Mesenchymal stem cell (in vitro differentiated cells and primary cell): ENCODE measurements at regions not wholly inside any gene's neighbourhood (a gene's known extent, or its start where the extent isn't known, plus 50 kb on each side); places are given as distances from the start of the nearest gene placed in this dataset.
A peak's percentile ranks its signal among the peaks of the same experiment; 100 is the strongest.

Experiments
- DNase-seq: peaks from one replicate; pipeline ENCODE4 v3.0.0-alpha.2; 2013
- H2AFZ ChIP-seq: one replicate; pipeline ENCODE4 v1.6.1; 2013; ENCODE audit warnings: low read depth, mild to moderate bottlenecking, control low read depth, inconsistent platforms, low read length, moderate library complexity
- H2AK5ac ChIP-seq: 2 replicates; pipeline ENCODE4 v1.6.1; 2013; ENCODE audit warnings: low read length, moderate library complexity, mild to moderate bottlenecking, inconsistent platforms; ENCODE audit not compliant: severe bottlenecking
- H2BK120ac ChIP-seq: one replicate; pipeline ENCODE4 v1.6.1; 2013; ENCODE audit warnings: low read depth, mild to moderate bottlenecking, inconsistent platforms, low read length, moderate library complexity
- H2BK12ac ChIP-seq, 2 experiments: one replicate each; pipeline ENCODE4 v1.6.1; 2013; ENCODE audit warnings: inconsistent platforms in 2 of 2, low read length in 2 of 2, mild to moderate bottlenecking in 2 of 2, moderate library complexity in 2 of 2, control low read depth in 1 of 2
- H2BK15ac ChIP-seq: one replicate; pipeline ENCODE4 v1.6.1; 2013; ENCODE audit warnings: mild to moderate bottlenecking, low read depth, inconsistent platforms; ENCODE audit not compliant: poor library complexity, severe bottlenecking
- H2BK5ac ChIP-seq: 2 replicates; pipeline ENCODE4 v1.6.1; 2013; ENCODE audit warnings: low read depth, mild to moderate bottlenecking, low read length, control low read depth, inconsistent platforms; ENCODE audit not compliant: poor library complexity, severe bottlenecking
- H3K14ac ChIP-seq, 2 experiments: one replicate each; pipeline ENCODE4 v1.6.1; 2013; ENCODE audit warnings: inconsistent platforms in 2 of 2, low read length in 2 of 2, control low read depth in 1 of 2, mild to moderate bottlenecking in 1 of 2, moderate library complexity in 1 of 2
- H3K18ac ChIP-seq, 2 experiments: one replicate each; pipeline ENCODE4 v1.6.1; 2013; ENCODE audit warnings: inconsistent platforms in 2 of 2, low read length in 2 of 2, control low read depth in 1 of 2, low read depth in 1 of 2, mild to moderate bottlenecking in 1 of 2
- H3K23ac ChIP-seq, 2 experiments: one replicate each; pipeline ENCODE4 v1.6.1; 2013; ENCODE audit warnings: inconsistent platforms in 2 of 2, low read length in 2 of 2, mild to moderate bottlenecking in 2 of 2, moderate library complexity in 2 of 2, control low read depth in 1 of 2
- H3K27ac ChIP-seq: 2 replicates; pipeline ENCODE4 v1.5.1; 2013; ENCODE audit warnings: mild to moderate bottlenecking, moderate library complexity, low read length, control low read depth, inconsistent platforms; ENCODE audit not compliant: poor library complexity, severe bottlenecking
- H3K27me3 ChIP-seq, 2 experiments: 2 replicates each; pipeline versions ENCODE4 v1.6.1 to v1.7.0; 2013; ENCODE audit warnings: low read length in 2 of 2, mild to moderate bottlenecking in 2 of 2, moderate library complexity in 2 of 2, control low read depth in 1 of 2, inconsistent platforms in 1 of 2; ENCODE audit not compliant: control insufficient read depth in 1 of 2, insufficient read depth in 1 of 2
- H3K36me3 ChIP-seq, 2 experiments: 2 replicates each; pipeline versions ENCODE4 v1.6.1 to v1.7.0; 2013; ENCODE audit warnings: low read length in 2 of 2, control low read depth in 1 of 2, inconsistent platforms in 1 of 2, low read depth in 1 of 2, mild to moderate bottlenecking in 1 of 2; ENCODE audit not compliant: insufficient read depth in 2 of 2, control insufficient read depth in 1 of 2
- H3K4ac ChIP-seq, 2 experiments: one replicate each; pipeline ENCODE4 v1.6.1; 2013; ENCODE audit warnings: inconsistent platforms in 2 of 2, low read length in 2 of 2, mild to moderate bottlenecking in 2 of 2, moderate library complexity in 2 of 2, control low read depth in 1 of 2, low read depth in 1 of 2
- H3K4me1 ChIP-seq: 2 replicates; pipeline ENCODE4 v1.6.1; 2013; ENCODE audit warnings: low read depth, low read length, control low read depth; ENCODE audit not compliant: control insufficient read depth, insufficient read depth
- H3K4me2 ChIP-seq: 2 replicates; pipeline ENCODE4 v1.6.1; 2013; ENCODE audit warnings: low read length, mild to moderate bottlenecking, inconsistent platforms; ENCODE audit not compliant: poor library complexity, severe bottlenecking
- H3K4me3 ChIP-seq, 2 experiments: 2 replicates each; pipeline versions ENCODE4 v1.5.1 to v1.7.0; 2013; ENCODE audit warnings: low read length in 2 of 2, mild to moderate bottlenecking in 2 of 2, control low read depth in 1 of 2, low read depth in 1 of 2; ENCODE audit not compliant: insufficient read depth in 1 of 2
- H3K79me1 ChIP-seq: replicated peaks from 2 replicates; pipeline ENCODE4 v1.6.1; 2013; ENCODE audit warnings: mild to moderate bottlenecking, control low read depth, low read length, inconsistent platforms; ENCODE audit not compliant: poor library complexity, severe bottlenecking
- H3K9ac ChIP-seq: 2 replicates; pipeline ENCODE4 v1.7.0; 2013; ENCODE audit warnings: mild to moderate bottlenecking, low read length, moderate library complexity
- H3K9me3 ChIP-seq: 2 replicates; pipeline ENCODE4 v1.7.0; 2013; ENCODE audit warnings: mild to moderate bottlenecking, low read length; ENCODE audit not compliant: control insufficient read depth
- H4K8ac ChIP-seq: one replicate; pipeline ENCODE4 v1.6.1; 2013; ENCODE audit warnings: inconsistent platforms, mild to moderate bottlenecking, low read length, moderate library complexity
- H4K91ac ChIP-seq: one replicate; pipeline ENCODE4 v1.6.1; 2013; ENCODE audit warnings: mild to moderate bottlenecking, low read length, inconsistent platforms
- WGBS: methylation state at CpG from one replicate; pipeline ENCODE4 v1.1.7; 2013; ENCODE audit warnings: mixed read lengths; 5-methylcytosine and 5-hydroxymethylcytosine counted together

GRCh38 chr17:77718669-77718961 is 239.9 kb upstream of the TNRC6C start:
- Histone ChIP-seq H3K9me3 (peaks cover 10% of the 10 kb centered on the region), H3K9ac (no peak overlapping the region), H3K27me3 (peaks cover 8 to 30% of the 10 kb centered on the region in 2 experiments), H2BK12ac (no peak overlapping the region), H4K91ac (peak overlapping the region; percentile 52), H2BK15ac (no peak overlapping the region), H3K4me3 (no peak overlapping the region), H2BK120ac (no peak overlapping the region), H2AK5ac (no peak overlapping the region), H3K18ac (no peak overlapping the region), H3K36me3 (no peaks in the 10 kb centered on the region), H3K23ac (no peak overlapping the region), H2AFZ (no peak overlapping the region), H4K8ac (no peak overlapping the region), H3K14ac (no peak overlapping the region), H2BK5ac (no peak overlapping the region), H3K4ac (no peak overlapping the region), H3K79me1 (no peaks in the 10 kb centered on the region), H3K4me2 (no peak overlapping the region), H3K27ac (no peak overlapping the region), H3K4me1 (peaks cover 2% of the 10 kb centered on the region)
- WGBS: 86% methylated on average over 10 of the region's 10 CpGs
- DNase-seq: no peak

GRCh38 chr17:77719806-77720205 is 238.7 kb upstream of the TNRC6C start:
- Histone ChIP-seq H3K9me3 (peaks cover 10% of the 10 kb centered on the region), H3K27me3 (peaks cover 8 to 30% of the 10 kb centered on the region in 2 experiments), H2AFZ (no peak overlapping the region), H2BK12ac (no peak overlapping the region), H3K27ac (no peak overlapping the region), H4K91ac (no peak overlapping the region), H2BK120ac (no peak overlapping the region), H3K23ac (no peak overlapping the region), H3K9ac (no peak overlapping the region), H4K8ac (no peak overlapping the region), H3K36me3 (no peaks in the 10 kb centered on the region), H3K4ac (no peak overlapping the region), H2BK5ac (no peak overlapping the region), H2AK5ac (no peak overlapping the region), H3K18ac (no peak overlapping the region), H3K79me1 (no peaks in the 10 kb centered on the region), H3K4me3 (no peak overlapping the region), H3K14ac (no peak overlapping the region), H3K4me1 (peaks cover 2% of the 10 kb centered on the region), H3K4me2 (no peak overlapping the region), H2BK15ac (no peak overlapping the region)
- no peak for DNase-seq
- 65% methylated on average over 3 of the region's 4 CpGs for WGBS

- H2BK5ac ChIP-seq: no peak overlapping the region
- no peak overlapping the region for H3K14ac ChIP-seq
- no peak overlapping the region for H3K4me2 ChIP-seq
- no peaks in the 10 kb centered on the region for H3K79me1 ChIP-seq
- H4K8ac ChIP-seq: no peak overlapping the region
- no peak overlapping the region for H2AK5ac ChIP-seq
- no peak overlapping the region for H3K9ac ChIP-seq
- no peak overlapping the region for H2BK15ac ChIP-seq
- no peak overlapping the region for H4K91ac ChIP-seq
- H3K36me3 ChIP-seq: no peaks in the 10 kb centered on the region
- H3K27me3 ChIP-seq: peaks cover 14 to 40% of the 10 kb centered on the region in 2 experiments
- no peak overlapping the region for H3K4ac ChIP-seq
- 87% methylated on average over 11 of the region's 14 CpGs for WGBS
- H2AFZ ChIP-seq: no peak overlapping the region
- DNase-seq: no peak
- no peak overlapping the region for H3K4me3 ChIP-seq
- peaks cover 10% of the 10 kb centered on the region for H3K9me3 ChIP-seq
- no peak overlapping the region for H3K18ac ChIP-seq
- H3K4me1 ChIP-seq: peaks cover 2% of the 10 kb centered on the region
- no peak overlapping the region for H3K23ac ChIP-seq
- H2BK120ac ChIP-seq: no peak overlapping the region
- no peak overlapping the region for H3K27ac ChIP-seq
- no peak overlapping the region for H2BK12ac ChIP-seq
Measured at GRCh38 chr17:77720946-77721845, 237.3 kb upstream of the TNRC6C start.

GRCh38 chr17:77721846-77722160 is 236.7 kb upstream of the TNRC6C start:
- no peak overlapping the region for H3K27ac ChIP-seq
- WGBS: 48% methylated on average over 3 of the region's 3 CpGs

More at GRCh38 chr17:77721846-77722160, 236.7 kb upstream of the TNRC6C start:
- Histone ChIP-seq H3K14ac (no peak overlapping the region), H3K4ac (no peak overlapping the region), H2BK120ac (no peak overlapping the region), H2BK15ac (no peak overlapping the region), H3K4me3 (no peak overlapping the region), H2BK12ac (no peak overlapping the region), H3K4me2 (no peak overlapping the region), H2BK5ac (no peak overlapping the region), H3K23ac (no peak overlapping the region), H2AFZ (no peak overlapping the region), H3K79me1 (no peaks in the 10 kb centered on the region), H3K9me3 (peaks cover 4% of the 10 kb centered on the region), H3K27me3 (peaks cover 14 to 45% of the 10 kb centered on the region in 2 experiments), H4K8ac (no peak overlapping the region), H4K91ac (no peak overlapping the region), H3K9ac (no peak overlapping the region), H3K4me1 (peaks cover 2% of the 10 kb centered on the region), H3K18ac (no peak overlapping the region), H3K36me3 (no peaks in the 10 kb centered on the region), H2AK5ac (no peak overlapping the region)
- DNase-seq: no peak
